ENCODE measurements at regions not wholly inside any gene's neighbourhood (a gene's known extent, or its start where the extent isn't known, plus 50 kb on each side); places are given as distances from the start of the nearest gene placed in this dataset.

DNA sequence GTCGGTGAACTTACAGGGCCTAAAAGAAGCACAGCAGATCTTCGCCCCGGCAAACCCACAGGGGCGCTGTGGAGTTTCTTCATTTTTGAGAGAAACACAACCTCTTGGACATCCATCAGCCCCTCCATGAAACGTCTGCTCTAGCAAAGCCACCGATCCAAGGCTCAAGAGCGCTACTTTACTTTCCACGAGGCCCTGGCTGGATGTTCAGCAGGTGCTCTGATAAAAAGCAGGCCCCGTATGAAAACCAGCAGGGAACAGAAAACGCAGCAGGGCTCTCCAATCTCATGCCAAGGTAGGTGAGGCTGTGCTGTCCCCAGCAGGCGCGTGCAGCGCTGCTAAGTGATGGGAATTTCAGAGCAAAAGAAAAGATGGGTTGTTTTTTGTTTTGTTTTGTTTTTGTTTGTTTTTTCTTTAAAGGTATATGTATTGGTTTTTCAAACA lies 86.7 kb downstream of the IRS2 start:
- Histone ChIP-seq H3K36me3 (ENCODE audit: control insufficient read depth in 1 of 2, insufficient read depth in 2 of 2, low read length in 2 of 2) (no peaks in the 10 kb centered on the region), H3K27ac (ENCODE audit: low read depth, low read length) (no peak overlapping the region), H3K9me2 (ENCODE audit: insufficient read depth) (no peaks in the 10 kb centered on the region), H3K4me1 (ENCODE audit: control insufficient read depth in 1 of 2, insufficient read depth in 2 of 2, low read length in 2 of 2) (peaks cover 0 to 3% of the 10 kb centered on the region in 2 experiments; a peak in 1 of 4 replicates), H3K9ac (ENCODE audit: low read length) (no peak overlapping the region), H3K27me3 (ENCODE audit: insufficient read depth, low read length) (no peaks in the 10 kb centered on the region), H3K4me2 (ENCODE audit: low read length) (no peak overlapping the region), H3K9me3 (ENCODE audit: control insufficient read depth in 1 of 2, insufficient read depth in 1 of 2, low read depth in 1 of 2, low read length in 2 of 2) (no peaks in the 10 kb centered on the region), H3K79me2 (ENCODE audit: insufficient read depth, low read length) (no peaks in the 10 kb centered on the region), H2AFZ (ENCODE audit: low read depth, low read length, poor library complexity, severe bottlenecking) (no peak overlapping the region), H3K4me3 (replicated peaks in 1 of 2; ENCODE audit: low read depth in 1 of 2, low read length in 2 of 2) (no peak overlapping the region), H4K20me1 (ENCODE audit: insufficient read depth) (no peaks in the 10 kb centered on the region)
- BruUV-seq (replicated peaks) = no TSS peak
- intact Hi-C loops (cut with micrococcal nuclease) = no loop called here
- POLR2A ChIA-PET = no interaction called here
- peak; percentile 64; the same call in 1 of the 2 replicates for ATAC-seq
- TF ChIP-seq, protein P1, sequence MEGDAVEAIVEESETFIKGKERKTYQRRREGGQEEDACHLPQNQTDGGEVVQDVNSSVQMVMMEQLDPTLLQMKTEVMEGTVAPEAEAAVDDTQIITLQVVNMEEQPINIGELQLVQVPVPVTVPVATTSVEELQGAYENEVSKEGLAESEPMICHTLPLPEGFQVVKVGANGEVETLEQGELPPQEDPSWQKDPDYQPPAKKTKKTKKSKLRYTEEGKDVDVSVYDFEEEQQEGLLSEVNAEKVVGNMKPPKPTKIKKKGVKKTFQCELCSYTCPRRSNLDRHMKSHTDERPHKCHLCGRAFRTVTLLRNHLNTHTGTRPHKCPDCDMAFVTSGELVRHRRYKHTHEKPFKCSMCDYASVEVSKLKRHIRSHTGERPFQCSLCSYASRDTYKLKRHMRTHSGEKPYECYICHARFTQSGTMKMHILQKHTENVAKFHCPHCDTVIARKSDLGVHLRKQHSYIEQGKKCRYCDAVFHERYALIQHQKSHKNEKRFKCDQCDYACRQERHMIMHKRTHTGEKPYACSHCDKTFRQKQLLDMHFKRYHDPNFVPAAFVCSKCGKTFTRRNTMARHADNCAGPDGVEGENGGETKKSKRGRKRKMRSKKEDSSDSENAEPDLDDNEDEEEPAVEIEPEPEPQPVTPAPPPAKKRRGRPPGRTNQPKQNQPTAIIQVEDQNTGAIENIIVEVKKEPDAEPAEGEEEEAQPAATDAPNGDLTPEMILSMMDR (IDR thresholded peaks at IDR 0.05 in 2 of 3, conservative IDR thresholded peaks at IDR 0.05 in 1 of 3; ENCODE audit: borderline replicate concordance in 1 of 3, insufficient read depth in 1 of 3, low read depth in 2 of 3, low read length in 2 of 3) = peak in 1 of 3 experiments; percentile 37; a peak in 2 of 6 replicates
- TF ChIP-seq POLR2A (IDR thresholded peaks at IDR 0.05; ENCODE audit: borderline replicate concordance, extremely low read depth, insufficient read depth, insufficient read length) = no peak
- TF ChIP-seq, protein P2, sequence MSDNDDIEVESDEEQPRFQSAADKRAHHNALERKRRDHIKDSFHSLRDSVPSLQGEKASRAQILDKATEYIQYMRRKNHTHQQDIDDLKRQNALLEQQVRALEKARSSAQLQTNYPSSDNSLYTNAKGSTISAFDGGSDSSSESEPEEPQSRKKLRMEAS (IDR thresholded peaks at IDR 0.05) = no peak
- TF ChIP-seq ELF1 (IDR thresholded peaks at IDR 0.05; ENCODE audit: borderline replicate concordance, low read depth) = no peak
- CTCF ChIA-PET = no interaction called here
- DNase-seq (ENCODE audit: low read depth, low spot score) = no peak
- RAD21 ChIA-PET (ENCODE audit: low non-redundant PET in 1 of 2, low total read pairs in 2 of 2, uncharacterized antibody in 2 of 2, unreplicated experiment in 2 of 2) = no interaction called here

DNA sequence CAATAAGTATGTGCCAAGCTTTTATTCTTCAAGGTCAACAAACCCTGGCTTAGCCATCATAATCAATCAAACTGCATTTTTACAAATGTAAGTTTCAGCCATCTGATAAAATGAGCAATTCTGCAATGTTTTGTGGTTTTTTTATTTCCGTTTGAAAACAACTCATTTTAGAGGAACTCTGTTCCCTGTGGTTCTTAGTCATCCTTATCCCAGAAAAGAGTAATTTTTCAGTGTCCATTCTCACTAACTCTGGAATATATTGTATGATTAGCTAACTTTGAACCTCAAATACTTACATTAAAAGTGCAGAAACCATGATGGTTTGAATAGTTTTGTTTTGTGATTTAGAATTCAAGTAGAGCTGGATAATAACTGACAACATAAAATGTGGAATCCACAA lies 87.6 kb downstream of the IRS2 start:
- Histone ChIP-seq H3K4me1 (ENCODE audit: control insufficient read depth in 1 of 2, insufficient read depth in 2 of 2, low read length in 2 of 2) (peaks cover 0 to 3% of the 10 kb centered on the region in 2 experiments; a peak in 1 of 4 replicates), H3K27me3 (ENCODE audit: insufficient read depth, low read length) (no peaks in the 10 kb centered on the region), H3K36me3 (ENCODE audit: control insufficient read depth in 1 of 2, insufficient read depth in 2 of 2, low read length in 2 of 2) (no peaks in the 10 kb centered on the region), H3K9ac (ENCODE audit: low read length) (no peak overlapping the region), H3K27ac (ENCODE audit: low read depth, low read length) (no peak overlapping the region), H3K9me2 (ENCODE audit: insufficient read depth) (no peaks in the 10 kb centered on the region), H4K20me1 (ENCODE audit: insufficient read depth) (no peaks in the 10 kb centered on the region), H3K79me2 (ENCODE audit: insufficient read depth, low read length) (no peaks in the 10 kb centered on the region), H2AFZ (ENCODE audit: low read depth, low read length, poor library complexity, severe bottlenecking) (no peak overlapping the region), H3K9me3 (ENCODE audit: control insufficient read depth in 1 of 2, insufficient read depth in 1 of 2, low read depth in 1 of 2, low read length in 2 of 2) (no peaks in the 10 kb centered on the region), H3K4me2 (ENCODE audit: low read length) (no peak overlapping the region), H3K4me3 (replicated peaks in 1 of 2; ENCODE audit: low read depth in 1 of 2, low read length in 2 of 2) (no peak overlapping the region)
- ChIA-PET POLR2A (no interaction called here), CTCF (no interaction called here), RAD21 (ENCODE audit: low non-redundant PET in 1 of 2, low total read pairs in 2 of 2, uncharacterized antibody in 2 of 2, unreplicated experiment in 2 of 2) (no interaction called here)
- TF ChIP-seq POLR2A (IDR thresholded peaks at IDR 0.05; ENCODE audit: borderline replicate concordance, extremely low read depth, insufficient read depth, insufficient read length) (no peak), SRF (IDR thresholded peaks at IDR 0.05; ENCODE audit: low read depth) (no peak), ZFX (IDR thresholded peaks at IDR 0.05) (no peak), EGR1 (IDR thresholded peaks at IDR 0.05; ENCODE audit: low read depth) (no peak), RAD21 (IDR thresholded peaks at IDR 0.05; ENCODE audit: low read depth) (no peak), YY1 (IDR thresholded peaks at IDR 0.05; ENCODE audit: extremely low read depth, insufficient replicate concordance, low read depth, low read length) (no peak), POLR2AphosphoS5 (IDR thresholded peaks at IDR 0.05; ENCODE audit: low read depth, low read length) (no peak), EZH2 (IDR thresholded peaks at IDR 0.05) (no peak), SIN3A (IDR thresholded peaks at IDR 0.05; ENCODE audit: low read depth) (no peak), JUND (IDR thresholded peaks at IDR 0.05) (no peak), ELF1 (IDR thresholded peaks at IDR 0.05; ENCODE audit: borderline replicate concordance, low read depth) (no peak), FOSL1 (IDR thresholded peaks at IDR 0.05; ENCODE audit: low read depth) (no peak)
- TF ChIP-seq, protein P2 (IDR thresholded peaks at IDR 0.05) = no peak
- BruUV-seq (replicated peaks) = no TSS peak
- DNase-seq (ENCODE audit: low read depth, low spot score) (no peak), ATAC-seq (no peak)
- intact Hi-C loops (cut with micrococcal nuclease) = no loop called here

Measured in HCT116 (cell line).